HEK293T (cell line): ENCODE measurements at regions not wholly inside any gene's neighbourhood (a gene's known extent, or its start where the extent isn't known, plus 50 kb on each side); places are given as distances from the start of the nearest gene placed in this dataset.

Experiments
- ARNT ChIP-seq: fragments of 450-650 bp; IDR thresholded peaks from 2 replicates; pipeline ENCODE4 v1.6.1; 2017; ENCODE audit warnings: mild to moderate bottlenecking
- ELF4 ChIP-seq: fragments of 450-650 bp; IDR thresholded peaks from 2 replicates; pipeline ENCODE4 v1.6.1; 2017; ENCODE audit warnings: antibody characterized with exemption
- SP1 ChIP-seq: fragments of 450-650 bp; IDR thresholded peaks from 2 replicates; pipeline ENCODE4 v1.6.1; 2017

DNA sequence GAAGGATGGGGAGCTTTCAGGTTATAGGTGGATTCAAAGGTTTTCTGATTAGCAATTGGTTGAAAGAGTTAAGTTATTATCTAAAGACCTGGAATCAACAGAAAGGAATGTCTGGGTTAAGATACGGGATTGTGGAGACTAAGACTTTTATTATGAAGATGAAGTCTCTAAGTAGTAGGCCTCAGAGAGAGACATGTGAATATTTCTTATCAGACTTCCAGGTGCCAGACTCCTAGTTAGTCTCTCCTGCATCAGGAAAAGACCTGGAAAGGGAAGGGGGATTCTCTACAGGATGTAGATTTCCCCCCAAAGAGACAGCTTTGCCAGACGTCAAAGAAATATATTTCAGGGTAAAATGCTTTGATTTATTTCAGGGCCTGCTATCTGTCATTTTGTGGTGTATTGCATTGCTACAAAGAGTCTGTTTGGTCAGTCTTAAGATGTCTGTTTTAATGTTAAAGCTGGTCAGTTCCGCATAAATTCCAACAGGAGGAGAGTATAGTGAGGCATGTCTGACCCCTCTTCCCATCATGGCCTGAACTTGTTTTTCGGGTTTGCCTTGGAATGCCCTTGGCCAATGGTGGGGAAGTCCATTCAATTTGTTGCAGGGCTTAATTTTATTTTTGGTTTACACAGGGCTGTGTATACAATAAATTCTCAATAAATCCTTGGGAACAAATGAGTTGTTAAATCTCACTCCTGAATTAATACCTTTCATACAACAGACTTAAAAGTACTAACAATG, 103.4 kb upstream of the RALGAPA2 start:
- no peak for TF ChIP-seq ARNT
- TF ChIP-seq ELF4: no peak
- TF ChIP-seq SP1: no peak
